A549 (cell line): ENCODE measurements at regions not wholly inside any gene's neighbourhood (a gene's known extent, or its start where the extent isn't known, plus 50 kb on each side); places are given as distances from the start of the nearest gene placed in this dataset.
"Not testable (repeated sequence)": the region's sequence is repeated elsewhere in the genome, so short reads cannot be mapped to it uniquely, and the experiment has no call there.

Experiments used
- ATAC-seq, 2 experiments: fragments of 200-7000 bp in 1 of 2; fragments of >200 bp in 1 of 2; cut with Nextera tagmentation in 1 of 2; cut with Tn5 transposase in 1 of 2; 3 replicates each; pipeline versions ENCODE4 v1.8.0 to v1.9.1; 2018 to 2020; ENCODE audit warnings: mild to moderate bottlenecking in 1 of 2, moderate library complexity in 1 of 2
- CTCF ChIA-PET: fragments of 300-600 bp; sonication (Branson Sonifier 250); formaldehyde crosslinking; extraction: SDS; loops from one replicate; lab custom pipeline; 2021; ENCODE audit warnings: antibody characterized with exemption, inconsistent platforms; lab: Yijun Ruan, JAX
- POLR2A ChIA-PET: fragments of 350-600 bp; formaldehyde crosslinking; extraction: SDS; loops from one replicate; lab custom pipeline; 2021; ENCODE audit warnings: antibody characterized with exemption, inconsistent platforms; lab: Yijun Ruan, JAX
- DNase-seq, 2 experiments: peaks; one replicate each; pipeline versions ENCODE4 v3.0.0 to v3.0.0-alpha.2; 2011 to 2016; ENCODE audit warnings: low read depth in 1 of 2, low spot score in 1 of 2
- FAIRE-seq: peaks from 2 replicates; lab custom pipeline; 2011; peaks lifted over from hg19 to GRCh38; lab: Jason Lieb, UNC
- H3K27ac ChIP-seq, 2 experiments: fragments of >200 bp; sonication (Bioruptor Twin); formaldehyde crosslinking; 3 replicates each; pipeline ENCODE4 v1.5.1; 2016 to 2017
- H3K4me1 ChIP-seq: fragments of >200 bp; sonication (Bioruptor Twin); formaldehyde crosslinking; 3 replicates; pipeline ENCODE4 v1.6.1; 2016
- H3K4me2 ChIP-seq: fragments of >200 bp; sonication (Bioruptor Twin); formaldehyde crosslinking; 3 replicates; pipeline ENCODE4 v1.6.1; 2016
- H3K4me3 ChIP-seq: fragments of >200 bp; sonication (Bioruptor Twin); formaldehyde crosslinking; 3 replicates; pipeline ENCODE4 v1.5.1; 2016
- H3K9me3 ChIP-seq: fragments of >200 bp; sonication (Bioruptor Twin); formaldehyde crosslinking; 3 replicates; pipeline ENCODE4 v1.6.1; 2016
- CBX8 ChIP-seq: fragments of 200-600 bp; sonication (generic); IDR thresholded peaks from 2 replicates; pipeline ENCODE4 v1.6.1; 2016
- CHD4 ChIP-seq: fragments of 200-600 bp; sonication (generic); IDR thresholded peaks from 2 replicates; pipeline ENCODE4 v1.6.1; 2016; ENCODE audit warnings: antibody characterized with exemption, mild to moderate bottlenecking, borderline replicate concordance
- E2F6 ChIP-seq: IDR thresholded peaks from 2 replicates; pipeline ENCODE4 v1.6.1; 2012; ENCODE audit warnings: low read depth, borderline replicate concordance
- EHF ChIP-seq: fragments of 250-450 bp; sonication (Bioruptor Pico); IDR thresholded peaks from 2 replicates; pipeline ENCODE4 v1.5.0; 2020; ENCODE audit warnings: mild to moderate bottlenecking
- EHMT2 ChIP-seq: fragments of 200-600 bp; sonication (generic); IDR thresholded peaks from 2 replicates; pipeline ENCODE4 v1.6.1; 2016; ENCODE audit warnings: antibody characterized with exemption, low read depth, mild to moderate bottlenecking, moderate library complexity
- EP300 ChIP-seq, 2 experiments: fragments of >200 bp; sonication (Bioruptor Twin); formaldehyde crosslinking; IDR thresholded peaks; 2 replicates in 1 of 2; 3 replicates in 1 of 2; pipeline ENCODE4 v1.6.1; 2016 to 2017
- ESRRA ChIP-seq: fragments of 150-350 bp; IDR thresholded peaks from 2 replicates; pipeline ENCODE4 v1.6.1; 2014; ENCODE audit warnings: mild to moderate bottlenecking, low read length, borderline replicate concordance
- FOSB ChIP-seq: fragments of 250-450 bp; sonication (Bioruptor Pico); IDR thresholded peaks from 2 replicates; pipeline ENCODE4 v1.5.0; 2020; ENCODE audit warnings: mild to moderate bottlenecking, moderate library complexity
- FOXS1 ChIP-seq: fragments of 250-450 bp; sonication (Bioruptor Pico); IDR thresholded peaks from 2 replicates; pipeline ENCODE4 v1.5.0; 2020; ENCODE audit warnings: mild to moderate bottlenecking, moderate library complexity
- GATA3 ChIP-seq: IDR thresholded peaks from 2 replicates; pipeline ENCODE4 v1.6.1; 2012; ENCODE audit warnings: borderline replicate concordance
- HDAC2 ChIP-seq: fragments of 200-600 bp; sonication (generic); IDR thresholded peaks from 2 replicates; pipeline ENCODE4 v1.6.1; 2016
- HOXB5 ChIP-seq: fragments of 250-450 bp; sonication (Bioruptor Pico); IDR thresholded peaks from 2 replicates; pipeline ENCODE4 v1.5.0; 2020; ENCODE audit warnings: mild to moderate bottlenecking, moderate library complexity
- JUNB ChIP-seq: fragments of >200 bp; sonication (Bioruptor Twin); formaldehyde crosslinking; IDR thresholded peaks from 2 replicates; pipeline ENCODE4 v1.6.1; 2016
- MAZ ChIP-seq: fragments of 150-350 bp; IDR thresholded peaks from 2 replicates; pipeline ENCODE4 v1.6.1; 2014; ENCODE audit warnings: antibody characterized with exemption, low read depth, low read length, borderline replicate concordance
- MYC ChIP-seq: IDR thresholded peaks from 2 replicates; pipeline ENCODE4 v1.6.1; 2012; ENCODE audit warnings: mild to moderate bottlenecking, inconsistent platforms, low read length, improper control_type of control experiment, borderline replicate concordance
- NFE2L2 ChIP-seq: fragments of 150-350 bp; conservative IDR thresholded peaks from 2 replicates; pipeline ENCODE4 v1.6.1; 2014; ENCODE audit warnings: low read length
- NPAS2 ChIP-seq: fragments of 250-450 bp; sonication (Bioruptor Pico); IDR thresholded peaks from 2 replicates; pipeline ENCODE4 v1.8.0; 2022; ENCODE audit warnings: mild to moderate bottlenecking, moderate library complexity, borderline replicate concordance
- POLR2AphosphoS2 ChIP-seq: conservative IDR thresholded peaks from 2 replicates; pipeline ENCODE4 v1.6.1; 2012; ENCODE audit warnings: low read length, improper control_type of control experiment, inconsistent platforms
- RAD21 ChIP-seq, 2 experiments: fragments of >200 bp in 1 of 2; sonication (Bioruptor Twin) in 1 of 2; formaldehyde crosslinking in 1 of 2; IDR thresholded peaks in 1 of 2; conservative IDR thresholded peaks in 1 of 2; 2 replicates in 1 of 2; 3 replicates in 1 of 2; pipeline ENCODE4 v1.6.1; 2012 to 2018; ENCODE audit warnings: inconsistent platforms in 1 of 2
- RARB ChIP-seq: fragments of 250-450 bp; sonication (Bioruptor Pico); IDR thresholded peaks from 2 replicates; pipeline ENCODE4 v1.8.0; 2021; ENCODE audit warnings: mild to moderate bottlenecking, moderate library complexity
- RFX5 ChIP-seq: fragments of 450-650 bp; IDR thresholded peaks from 2 replicates; pipeline ENCODE4 v1.7.1; 2014; ENCODE audit warnings: antibody characterized with exemption, mild to moderate bottlenecking, moderate library complexity
- RNF2 ChIP-seq: fragments of 200-600 bp; sonication (generic); IDR thresholded peaks from 2 replicates; pipeline ENCODE4 v1.6.1; 2016; ENCODE audit warnings: low read depth, mild to moderate bottlenecking, antibody characterized with exemption, moderate library complexity, borderline replicate concordance
- TFCP2L1 ChIP-seq: fragments of 250-450 bp; sonication (Bioruptor Pico); IDR thresholded peaks from 2 replicates; pipeline ENCODE4 v1.5.0; 2021; ENCODE audit warnings: mild to moderate bottlenecking
- ZC3H11A ChIP-seq: fragments of 450-650 bp; IDR thresholded peaks from 2 replicates; pipeline ENCODE4 v1.6.1; 2014; ENCODE audit warnings: antibody characterized with exemption, mild to moderate bottlenecking
- ZFP36 ChIP-seq: fragments of 450-650 bp; IDR thresholded peaks from 2 replicates; pipeline ENCODE4 v1.6.1; 2014; ENCODE audit warnings: borderline replicate concordance; ENCODE audit not compliant: partially characterized antibody
- ZNF302 ChIP-seq: fragments of 250-450 bp; sonication (Bioruptor Pico); IDR thresholded peaks from 2 replicates; pipeline ENCODE4 v1.9.0; 2021; ENCODE audit warnings: inconsistent platforms, mild to moderate bottlenecking, moderate library complexity
- WGBS: methylation state at CpG from one replicate; pipeline ENCODE4 v1.1.6; 2017; ENCODE audit errors: missing lambda C conversion rate; 5-methylcytosine and 5-hydroxymethylcytosine counted together
- TF ChIP-seq, protein P1 (sequence below): fragments of >200 bp; sonication (Bioruptor Twin); formaldehyde crosslinking; IDR thresholded peaks from 2 replicates; pipeline ENCODE4 v1.6.1; 2016
- TF ChIP-seq, protein P2 (sequence below): fragments of 250-450 bp; sonication (Bioruptor Pico); IDR thresholded peaks from 2 replicates; pipeline ENCODE4 v1.5.0; 2020; ENCODE audit warnings: low read depth, mild to moderate bottlenecking, moderate library complexity

GRCh38 chr6:935582-935981, 242.6 kb upstream of the EXOC2 start (continued):
- no peak for TF ChIP-seq NFE2L2
- no peak for TF ChIP-seq GATA3
- TF ChIP-seq, all 56 proteins: peak for 0

- no peaks in the 10 kb centered on the region for H3K9me3 ChIP-seq
- no peak overlapping the region for H3K4me2 ChIP-seq
- CTCF ChIA-PET = interaction anchor here (1.6 kb wide), 1 partner anchor 14 kb away, joined by 4 read pairs; no protein-coding TSS in a partner anchor
- DNase-seq (no peak), ATAC-seq (0 out of 6 replicates have a peak, but pooled peaks of 1 of the 2 experiments have one; percentile 39), FAIRE-seq (no peak)
- no peak overlapping the region for H3K27ac ChIP-seq
- WGBS = 50% methylated on average over 2 of the region's 3 CpGs
- TF ChIP-seq MYC (no peak), JUNB (no peak), RARB (no peak), TFCP2L1 (CRISPR knock-in tag) (no peak), RFX5 (no peak), FOXS1 (CRISPR knock-in tag) (no peak), FOSB (CRISPR knock-in tag) (no peak), RNF2 (no peak), HOXB5 (no peak)
- TF ChIP-seq, protein P1, sequence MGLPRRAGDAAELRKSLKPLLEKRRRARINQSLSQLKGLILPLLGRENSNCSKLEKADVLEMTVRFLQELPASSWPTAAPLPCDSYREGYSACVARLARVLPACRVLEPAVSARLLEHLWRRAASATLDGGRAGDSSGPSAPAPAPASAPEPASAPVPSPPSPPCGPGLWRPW = no peak
- TF ChIP-seq, protein P2, sequence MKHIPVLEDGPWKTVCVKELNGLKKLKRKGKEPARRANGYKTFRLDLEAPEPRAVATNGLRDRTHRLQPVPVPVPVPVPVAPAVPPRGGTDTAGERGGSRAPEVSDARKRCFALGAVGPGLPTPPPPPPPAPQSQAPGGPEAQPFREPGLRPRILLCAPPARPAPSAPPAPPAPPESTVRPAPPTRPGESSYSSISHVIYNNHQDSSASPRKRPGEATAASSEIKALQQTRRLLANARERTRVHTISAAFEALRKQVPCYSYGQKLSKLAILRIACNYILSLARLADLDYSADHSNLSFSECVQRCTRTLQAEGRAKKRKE (CRISPR knock-in tag) = no peak
- POLR2A ChIA-PET = no interaction called here
- H3K4me1 ChIP-seq = no peaks in the 10 kb centered on the region
- no peak overlapping the region for H3K4me3 ChIP-seq
Observed at GRCh38 chr6:934686-935085, 241.7 kb upstream of the EXOC2 start.

GRCh38 chr6:931919-932318, 239.0 kb upstream of the EXOC2 start:
- 78% methylated on average over 4 of the region's 4 CpGs for WGBS
- H3K4me1 ChIP-seq, H3K9me3 ChIP-seq, ATAC-seq, H3K4me3 ChIP-seq, DNase-seq, H3K4me2 ChIP-seq, POLR2A ChIA-PET, FAIRE-seq, H3K27ac ChIP-seq, CTCF ChIA-PET: not testable (repeated sequence)

DNA sequence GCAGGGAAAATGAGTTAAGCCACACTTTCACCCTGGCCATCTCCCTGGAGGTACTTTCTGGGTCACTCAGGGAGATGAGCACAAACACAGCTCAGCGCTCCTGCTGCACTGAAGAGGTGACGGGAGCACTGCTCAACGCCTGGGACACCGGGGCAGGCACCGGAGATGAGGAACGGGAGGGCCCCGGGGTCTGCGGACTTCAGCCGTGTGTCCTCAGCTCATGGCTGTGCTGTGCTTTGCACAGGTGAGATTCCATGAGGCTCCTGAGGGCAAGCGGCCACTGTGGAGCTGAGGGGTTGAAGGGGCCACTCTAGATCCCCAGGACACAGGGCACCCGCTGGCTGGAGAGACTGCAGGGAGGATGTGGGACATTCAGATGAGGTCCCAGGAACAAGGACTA, 234.2 kb upstream of the EXOC2 start:
- 67% methylated on average over 3 of the region's 11 CpGs for WGBS
- FAIRE-seq = no peak

More for the DNA sequence above, 234.2 kb upstream of the EXOC2 start:
- no peak overlapping the region for H3K4me3 ChIP-seq
- POLR2A ChIA-PET = no interaction called here
- CTCF ChIA-PET = interaction anchor here (0.5 kb wide), 1 partner anchor 68 kb away, joined by 3 read pairs; no protein-coding TSS in a partner anchor
- TF ChIP-seq ZFP36 (no peak), NFE2L2 (no peak), E2F6 (no peak), FOSB (CRISPR knock-in tag) (no peak), HDAC2 (no peak), RNF2 (no peak), RAD21 (conservative IDR thresholded peaks at IDR 0.05 in 1 of 2, IDR thresholded peaks at IDR 0.05 in 1 of 2) (no peak), NPAS2 (CRISPR knock-in tag) (no peak), MAZ (no peak), EHMT2 (no peak), POLR2AphosphoS2 (no peak), ESRRA (no peak), CHD4 (no peak), CBX8 (no peak), ZC3H11A (no peak), EHF (CRISPR knock-in tag) (no peak), EP300 (IDR thresholded peaks at IDR 0.05) (no peak), ZNF302 (CRISPR knock-in tag) (no peak)
- TF ChIP-seq, protein P1 = no peak
- no peak for ATAC-seq
- no peak overlapping the region for H3K27ac ChIP-seq
- 0 out of 3 replicates have a peak, but pooled peaks cover 6% of the 10 kb centered on the region for H3K9me3 ChIP-seq
- no peak overlapping the region for H3K4me2 ChIP-seq
- no peaks in the 10 kb centered on the region for H3K4me1 ChIP-seq
- no peak for DNase-seq
